Lower lobe of right lung (tissue), 2 donors: ENCODE measurements at regions not wholly inside any gene's neighbourhood (a gene's known extent, or its start where the extent isn't known, plus 50 kb on each side); places are given as distances from the start of the nearest gene placed in this dataset.
"Not testable (repeated sequence)": the region's sequence is repeated elsewhere in the genome, so short reads cannot be mapped to it uniquely, and the experiment has no call there.

ENCODE experiments used
- ATAC-seq, 2 donors: fragments of 200-7000 bp; cut with Tn5 transposase; one replicate each; pipeline ENCODE4 v1.9.1; 2020 to 2022; ENCODE audit warnings: mild to moderate bottlenecking in 2 of 2, moderate library complexity in 2 of 2
- DNase-seq: peaks from one replicate; pipeline ENCODE4 v3.0.0-alpha.2; 2020
- H3K27ac ChIP-seq: fragments of 200-600 bp; one replicate; pipeline ENCODE4 v1.8.0; 2022
- H3K27me3 ChIP-seq: fragments of 200-600 bp; one replicate; pipeline ENCODE4 v1.8.0; 2022; ENCODE audit warnings: low read depth
- H3K36me3 ChIP-seq: fragments of 200-600 bp; one replicate; pipeline ENCODE4 v1.8.0; 2022; ENCODE audit warnings: mild to moderate bottlenecking
- H3K4me1 ChIP-seq: fragments of 200-600 bp; one replicate; pipeline ENCODE4 v1.8.0; 2022
- H3K4me3 ChIP-seq: fragments of 200-600 bp; one replicate; pipeline ENCODE4 v1.8.0; 2022; ENCODE audit warnings: mild to moderate bottlenecking
- H3K9me3 ChIP-seq: fragments of 200-600 bp; one replicate; pipeline ENCODE4 v1.8.0; 2022
- CTCF ChIP-seq: fragments of 200-600 bp; IDR thresholded peaks from one replicate; pipeline ENCODE4 v1.8.0; 2022; ENCODE audit warnings: antibody characterized with exemption, mild to moderate bottlenecking
- intact Hi-C: fragments of 100-400 bp; cut with DNase I; formaldehyde crosslinking; loops from one replicate; pipeline ENCODE4 v1.11.0; 2022
- donor health status: DM: no; HTN: yes; CAD: no; lungs with severe emphysema.

DNA sequence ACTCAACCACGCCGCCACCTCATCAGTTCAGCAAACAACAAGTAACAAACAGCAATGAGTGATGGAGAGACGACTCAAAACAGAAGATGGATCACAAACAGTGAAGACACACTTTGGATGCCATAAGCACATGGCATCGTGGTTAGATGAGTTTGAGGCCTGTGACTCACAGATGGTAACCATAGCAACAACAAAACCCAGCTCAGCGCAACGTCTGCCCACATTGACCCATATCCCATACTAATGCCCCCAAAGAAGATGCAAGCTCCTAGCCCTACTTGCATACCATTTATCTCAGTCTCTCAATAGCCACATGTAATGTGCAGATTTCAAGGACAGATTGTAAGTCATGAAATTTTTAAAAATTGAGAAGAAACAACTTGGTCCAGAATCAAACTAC, 1322.3 kb upstream of the TMEM132C start:
- ATAC-seq (no peak), DNase-seq (no peak)
- Histone ChIP-seq H3K27me3 (no peaks in the 10 kb centered on the region), H3K27ac (no peak overlapping the region), H3K36me3 (no peaks in the 10 kb centered on the region), H3K4me1 (no peaks in the 10 kb centered on the region), H3K4me3 (no peak overlapping the region), H3K9me3 (no peaks in the 10 kb centered on the region)
- intact Hi-C loops = no loop called here
- no peak for TF ChIP-seq CTCF

- intact Hi-C loops, H3K4me3 ChIP-seq, H3K27me3 ChIP-seq, DNase-seq, H3K27ac ChIP-seq, H3K4me1 ChIP-seq, H3K9me3 ChIP-seq, ATAC-seq, H3K36me3 ChIP-seq: not testable (repeated sequence)
Observed at GRCh38 chr12:126946958-126947357, 1320.0 kb upstream of the TMEM132C start.

- H3K27me3 ChIP-seq = no peaks in the 10 kb centered on the region
- no peaks in the 10 kb centered on the region for H3K4me1 ChIP-seq
- no peak for TF ChIP-seq CTCF
- no peak overlapping the region for H3K4me3 ChIP-seq
- intact Hi-C loops = no loop called here
- H3K9me3 ChIP-seq = no peaks in the 10 kb centered on the region
- ATAC-seq (no peak), DNase-seq (no peak)
- H3K36me3 ChIP-seq = no peaks in the 10 kb centered on the region
- H3K27ac ChIP-seq = no peak overlapping the region
Observed at GRCh38 chr12:126949558-126949957, 1317.4 kb upstream of the TMEM132C start.

- H3K4me1 ChIP-seq = no peaks in the 10 kb centered on the region
- ATAC-seq = no peak
- TF ChIP-seq CTCF = no peak
- intact Hi-C loops = no loop called here
- H3K9me3 ChIP-seq = no peaks in the 10 kb centered on the region
- H3K36me3 ChIP-seq = no peaks in the 10 kb centered on the region
- DNase-seq = no peak
- no peak overlapping the region for H3K4me3 ChIP-seq
- H3K27ac ChIP-seq = no peak overlapping the region
- H3K27me3 ChIP-seq = no peaks in the 10 kb centered on the region
Observed at GRCh38 chr12:126950266-126950665, 1316.7 kb upstream of the TMEM132C start.

DNA sequence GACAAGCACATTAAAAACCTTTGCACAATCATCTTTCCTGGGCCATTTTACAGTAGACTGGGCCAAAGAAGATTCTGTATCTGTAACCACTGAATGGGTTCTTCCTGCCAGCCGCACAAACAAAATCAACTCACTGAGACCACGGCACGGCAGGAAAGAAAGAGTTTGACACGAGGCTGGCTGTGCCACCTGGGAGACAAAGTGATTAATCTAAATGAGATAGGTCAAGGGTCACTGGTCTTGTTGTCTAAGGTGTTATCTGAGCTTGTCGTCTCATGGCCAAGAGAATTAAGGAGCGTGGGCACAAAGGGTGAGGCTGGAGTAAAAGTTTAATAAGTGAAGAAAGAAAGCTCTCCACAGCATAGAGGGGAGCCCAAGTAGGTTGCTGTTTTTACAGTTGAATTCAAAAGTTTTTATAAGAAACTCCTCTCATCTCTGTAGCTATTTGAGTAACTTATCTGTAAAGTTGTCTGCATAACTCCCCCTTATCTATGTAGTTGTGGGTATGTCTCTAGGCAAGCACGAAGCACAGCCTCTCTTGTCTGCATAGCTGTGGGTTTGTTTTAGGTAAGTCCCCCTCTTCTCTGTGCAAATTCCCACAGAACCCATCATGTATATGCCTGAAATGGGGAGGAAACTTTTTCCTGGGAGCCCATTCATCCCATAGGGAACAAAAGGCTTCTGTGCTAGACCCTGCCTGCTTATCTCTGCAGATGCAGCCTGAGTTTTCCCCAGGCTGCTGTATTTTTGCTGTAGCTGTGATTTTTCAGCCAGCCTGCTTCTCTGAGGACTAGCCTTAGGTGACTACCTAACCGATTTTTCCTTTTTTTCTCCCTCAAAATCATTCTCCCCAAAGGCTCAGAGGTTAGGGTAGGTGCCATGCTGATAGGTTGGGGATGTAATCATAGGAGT, 1314.6 kb upstream of the TMEM132C start:
- H3K4me1 ChIP-seq = no peaks in the 10 kb centered on the region
- ATAC-seq = no peak
- intact Hi-C loops = no loop called here
- no peak overlapping the region for H3K4me3 ChIP-seq
- TF ChIP-seq CTCF = no peak
- no peak for DNase-seq
- H3K27ac ChIP-seq = no peak overlapping the region
- no peaks in the 10 kb centered on the region for H3K27me3 ChIP-seq
- H3K9me3 ChIP-seq = peaks cover 9% of the 10 kb centered on the region
- H3K36me3 ChIP-seq = no peaks in the 10 kb centered on the region

GRCh38 chr12:126953365-126953889, 1313.5 kb upstream of the TMEM132C start:
- no peak for ATAC-seq
- H3K27me3 ChIP-seq = no peaks in the 10 kb centered on the region
- DNase-seq = no peak
- H3K4me3 ChIP-seq = no peak overlapping the region
- intact Hi-C loops = no loop called here
- H3K4me1 ChIP-seq = no peaks in the 10 kb centered on the region
- H3K27ac ChIP-seq = no peak overlapping the region
- no peaks in the 10 kb centered on the region for H3K36me3 ChIP-seq
- peaks cover 9% of the 10 kb centered on the region for H3K9me3 ChIP-seq
- no peak for TF ChIP-seq CTCF
